Left ventricle myocardium inferior (tissue), 1 donor: ENCODE measurements at regions not wholly inside any gene's neighbourhood (a gene's known extent, or its start where the extent isn't known, plus 50 kb on each side); places are given as distances from the start of the nearest gene placed in this dataset.

Source experiments
- DNase-seq: peaks from one replicate; pipeline ENCODE4 v3.0.0-alpha.2; 2020
- H3K27ac ChIP-seq: fragments of 200-600 bp; replicated peaks from 2 replicates; pipeline ENCODE4 v1.8.0; 2021
- H3K27me3 ChIP-seq: fragments of 200-600 bp; 2 replicates; pipeline ENCODE4 v1.8.0; 2021; ENCODE audit warnings: low read depth
- H3K36me3 ChIP-seq: fragments of 200-600 bp; 2 replicates; pipeline ENCODE4 v1.8.0; 2021
- H3K4me1 ChIP-seq: fragments of 200-600 bp; 2 replicates; pipeline ENCODE4 v1.8.0; 2021
- H3K4me3 ChIP-seq: fragments of 200-600 bp; 2 replicates; pipeline ENCODE4 v1.8.0; 2021; ENCODE audit warnings: mild to moderate bottlenecking, moderate library complexity
- H3K9me3 ChIP-seq: fragments of 200-600 bp; replicated peaks from 2 replicates; pipeline ENCODE4 v1.8.0; 2021
- CTCF ChIP-seq: fragments of 200-600 bp; IDR thresholded peaks from 2 replicates; pipeline ENCODE4 v1.8.0; 2021; ENCODE audit warnings: antibody characterized with exemption, mild to moderate bottlenecking, borderline replicate concordance
- intact Hi-C: fragments of 100-400 bp; cut with micrococcal nuclease; formaldehyde crosslinking; loops from one replicate; pipeline ENCODE4 v1.11.0; 2022
- donor health status: DM: no; HTN: yes; CAD: no; lungs with severe emphysema.

GRCh38 chr6:98433325-98434056 lies 400.9 kb upstream of the POU3F2 start:
- Histone ChIP-seq H3K4me3 (no peak overlapping the region), H3K36me3 (no peaks in the 10 kb centered on the region), H3K4me1 (no peaks in the 10 kb centered on the region), H3K9me3 (peaks cover 19% of the 10 kb centered on the region), H3K27me3 (no peaks in the 10 kb centered on the region), H3K27ac (no peak overlapping the region)
- intact Hi-C loops: no loop called here
- DNase-seq: no peak
- TF ChIP-seq CTCF: no peak

- Histone ChIP-seq H3K36me3 (no peaks in the 10 kb centered on the region), H3K4me3 (no peak overlapping the region), H3K9me3 (no peaks in the 10 kb centered on the region), H3K27ac (no peak overlapping the region), H3K27me3 (no peaks in the 10 kb centered on the region), H3K4me1 (no peaks in the 10 kb centered on the region)
- no peak for DNase-seq
- intact Hi-C loops: no loop called here
- no peak for TF ChIP-seq CTCF
Measured at GRCh38 chr6:98443633-98444032, 390.7 kb upstream of the POU3F2 start.

GRCh38 chr6:98452685-98453084 lies 381.7 kb upstream of the POU3F2 start:
- H3K27ac ChIP-seq: no peak overlapping the region
- no peaks in the 10 kb centered on the region for H3K27me3 ChIP-seq
- no peak for DNase-seq
- H3K4me3 ChIP-seq: no peak overlapping the region
- peaks cover 8% of the 10 kb centered on the region for H3K9me3 ChIP-seq
- H3K36me3 ChIP-seq: no peaks in the 10 kb centered on the region
- H3K4me1 ChIP-seq: no peaks in the 10 kb centered on the region
- TF ChIP-seq CTCF: no peak
- intact Hi-C loops: no loop called here

- H3K9me3 ChIP-seq: peaks cover 4% of the 10 kb centered on the region
- no peaks in the 10 kb centered on the region for H3K4me1 ChIP-seq
- no peak for TF ChIP-seq CTCF
- H3K4me3 ChIP-seq: no peak overlapping the region
- H3K36me3 ChIP-seq: no peaks in the 10 kb centered on the region
- intact Hi-C loops: no loop called here
- no peak for DNase-seq
- no peaks in the 10 kb centered on the region for H3K27me3 ChIP-seq
- H3K27ac ChIP-seq: no peak overlapping the region
Measured at GRCh38 chr6:98454809-98455322, 379.5 kb upstream of the POU3F2 start.

GRCh38 chr6:98458708-98459107 lies 375.7 kb upstream of the POU3F2 start:
- no peak overlapping the region for H3K4me3 ChIP-seq
- no peak for TF ChIP-seq CTCF
- no peak overlapping the region for H3K27ac ChIP-seq
- intact Hi-C loops: no loop called here
- H3K9me3 ChIP-seq: no peaks in the 10 kb centered on the region
- no peaks in the 10 kb centered on the region for H3K4me1 ChIP-seq
- H3K27me3 ChIP-seq: no peaks in the 10 kb centered on the region
- no peaks in the 10 kb centered on the region for H3K36me3 ChIP-seq
- DNase-seq: no peak
